ENCODE measurements at regions not wholly inside any gene's neighbourhood (a gene's known extent, or its start where the extent isn't known, plus 50 kb on each side); places are given as distances from the start of the nearest gene placed in this dataset.
A peak's percentile ranks its signal among the peaks of the same experiment; 100 is the strongest.

DNA sequence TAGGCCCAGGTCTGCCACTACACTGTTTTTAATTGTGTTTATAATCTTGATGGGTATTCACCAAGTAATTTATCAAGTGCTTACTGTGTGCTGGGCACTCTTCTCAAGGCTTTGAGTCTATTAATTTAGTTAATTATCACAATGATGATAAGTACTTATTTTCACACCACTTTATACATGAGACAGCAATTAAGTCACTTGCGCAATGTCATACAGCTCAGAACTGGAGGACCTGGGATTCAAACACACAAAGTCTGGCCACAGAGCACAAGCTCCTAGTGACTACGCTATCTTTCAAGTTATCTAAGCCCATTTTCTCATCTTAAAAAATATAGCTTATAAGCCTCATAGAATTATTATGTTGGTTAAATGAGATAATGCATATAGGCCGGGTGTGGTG, 85.0 kb downstream of the LLPH start:
- no peak for DNase-seq (ENCODE audit: low read depth in 2 of 2)

GRCh38 chr12:66044731-66045130, 85.8 kb downstream of the LLPH start:
- peak; percentile 18 to 83 for DNase-seq (ENCODE audit: low read depth in 2 of 2)

DNA sequence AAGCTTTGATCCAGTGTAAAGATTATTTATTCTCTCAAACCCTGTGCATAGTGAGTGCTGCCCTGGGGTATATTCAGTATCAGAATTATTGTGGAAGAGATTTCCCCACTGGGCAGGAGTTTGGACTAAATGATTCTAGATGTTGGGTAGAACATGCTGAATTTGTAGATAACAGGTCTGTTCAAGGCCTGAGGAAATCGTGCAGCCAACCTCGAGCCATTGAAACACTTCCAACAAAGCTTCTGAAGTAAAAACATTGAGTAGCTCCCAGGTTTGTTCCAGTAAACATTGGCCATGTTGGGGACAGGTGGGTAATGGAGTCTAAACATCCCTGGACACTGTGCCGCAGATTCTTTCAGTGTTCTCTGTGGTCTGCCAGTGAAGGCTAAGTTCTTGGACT, 87.5 kb downstream of the LLPH start:
- DNase-seq (ENCODE audit: low read depth in 2 of 2) = no peak

DNA sequence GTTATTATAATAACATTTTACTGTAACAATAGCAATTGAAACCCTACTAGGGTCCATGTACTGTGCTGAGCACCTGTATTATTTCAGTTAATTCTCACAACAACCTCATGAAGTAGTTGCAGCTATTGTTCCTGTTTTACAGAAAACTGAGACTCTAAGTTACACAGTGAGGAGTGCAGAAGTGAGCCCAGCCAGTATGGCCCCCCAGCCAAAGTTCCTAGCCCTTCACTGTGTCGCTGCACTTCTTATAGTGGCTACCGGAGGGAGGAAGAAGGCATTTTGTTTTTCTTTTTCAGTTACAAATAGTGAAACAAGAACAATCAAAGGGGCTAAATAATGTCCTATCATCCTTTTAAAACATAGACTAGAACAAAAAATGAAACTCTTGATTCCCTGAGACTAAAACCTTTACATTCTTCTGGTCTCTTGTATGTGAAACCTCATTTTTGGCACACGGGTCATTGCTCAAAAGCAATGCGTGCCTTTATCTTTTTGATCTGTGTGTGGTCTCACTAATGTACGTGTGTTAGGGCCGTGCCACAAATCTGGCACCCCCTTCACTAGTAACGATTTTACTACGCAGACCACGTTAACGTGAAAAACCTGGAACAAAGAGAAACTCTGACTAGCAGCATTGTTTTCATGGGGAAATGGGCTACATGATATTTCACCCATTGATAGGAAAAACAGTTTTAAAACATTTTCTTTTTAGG, 88.7 kb downstream of the LLPH start:
- DNase-seq (ENCODE audit: low read depth in 2 of 2) = no peak

DNA sequence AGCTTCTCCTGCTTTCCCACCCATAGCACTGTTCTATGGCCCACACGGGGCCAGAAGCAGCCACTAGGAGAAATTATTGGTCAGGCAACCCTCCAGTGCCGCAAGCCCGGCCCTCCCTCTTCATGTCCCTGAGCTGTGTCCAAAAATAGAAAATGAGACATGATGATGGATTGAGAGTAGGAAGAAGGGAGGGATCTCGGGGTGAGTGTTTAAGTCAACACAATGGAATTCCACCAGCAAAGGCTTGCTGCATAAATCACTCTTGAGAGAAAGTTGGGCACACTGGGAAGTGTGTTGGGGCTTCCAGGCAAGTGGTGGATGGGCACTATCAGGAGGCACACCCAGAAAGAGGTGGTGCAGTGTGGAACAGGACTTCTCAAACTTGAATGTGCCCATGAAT, 94.2 kb downstream of the LLPH start:
- DNase-seq (ENCODE audit: low read depth in 2 of 2) = peak; percentile 75 to 95

GRCh38 chr12:66035288-66035966, 95.1 kb downstream of the LLPH start:
- peak; percentile 74 to 75 for DNase-seq (ENCODE audit: low read depth in 2 of 2)

DNA sequence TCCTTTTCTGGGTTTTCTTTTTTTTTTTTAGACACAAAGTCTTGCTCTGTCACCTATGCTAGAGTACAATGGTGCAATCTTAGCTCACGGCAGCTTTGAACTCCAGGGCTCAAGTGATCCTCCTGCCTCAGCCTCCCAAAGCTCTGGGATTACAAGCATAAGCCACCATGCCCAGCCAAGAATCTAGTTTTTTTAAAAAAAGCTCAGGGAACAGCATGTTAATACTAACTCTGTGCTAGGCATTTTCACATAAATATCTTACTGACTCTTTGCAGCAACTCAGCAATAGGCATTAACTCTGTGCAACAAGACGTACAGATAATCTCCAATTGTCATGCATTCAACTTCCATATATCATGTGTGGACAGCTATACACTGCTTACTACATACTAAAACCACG, 97.4 kb downstream of the LLPH start:
- no peak for DNase-seq (ENCODE audit: low read depth in 2 of 2)

DNA sequence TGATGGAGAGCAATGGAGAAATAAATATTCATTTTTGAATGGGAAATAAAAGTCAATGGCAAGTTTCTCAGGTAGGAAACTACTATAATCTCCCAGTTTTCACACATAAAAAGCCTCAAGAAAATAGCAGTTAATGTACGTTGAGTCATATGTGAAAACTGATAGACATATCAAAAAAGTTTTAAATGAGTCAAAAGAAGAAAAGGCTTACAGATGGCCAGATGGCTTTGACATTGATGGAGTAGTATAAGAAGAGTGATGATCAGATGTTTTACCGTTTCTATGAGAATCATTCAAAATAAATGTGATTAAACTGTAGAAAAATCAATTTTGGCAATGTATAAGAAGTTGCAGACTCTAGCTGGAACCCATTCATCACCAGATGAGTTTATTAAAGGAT, 97.8 kb downstream of the LLPH start:
- no peak for DNase-seq (ENCODE audit: low read depth in 2 of 2)

DNA sequence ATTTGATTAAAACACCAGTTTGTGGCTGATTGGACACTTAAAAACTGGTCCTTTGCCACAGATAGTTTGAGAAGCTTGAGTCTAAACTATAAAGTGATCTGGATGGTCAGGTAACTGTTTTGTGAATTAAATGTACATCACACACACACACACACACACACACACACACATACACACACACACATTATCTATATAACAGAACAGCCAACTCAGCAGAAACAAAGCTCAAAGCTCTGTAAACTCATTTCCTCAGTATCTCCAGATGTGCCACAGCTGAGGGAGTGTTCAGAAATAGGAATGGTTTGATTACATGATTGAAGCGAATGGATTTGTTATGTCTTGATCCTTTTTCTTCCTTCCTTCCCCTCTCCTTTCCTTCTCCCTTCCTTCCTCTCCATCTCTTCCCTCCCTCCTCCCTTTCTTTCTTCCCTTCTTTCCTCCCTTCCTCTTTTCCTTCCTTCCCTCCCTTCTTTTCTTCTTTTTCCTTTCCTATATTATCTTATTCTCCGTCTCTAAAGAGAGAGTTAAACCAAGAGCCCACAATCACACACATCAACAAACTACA, 100.3 kb downstream of the LLPH start:
- DNase-seq (ENCODE audit: low read depth in 2 of 2) = no peak

GRCh38 chr12:66028390-66028789, 102.2 kb downstream of the LLPH start:
- DNase-seq (ENCODE audit: low read depth in 2 of 2) = no peak

DNA sequence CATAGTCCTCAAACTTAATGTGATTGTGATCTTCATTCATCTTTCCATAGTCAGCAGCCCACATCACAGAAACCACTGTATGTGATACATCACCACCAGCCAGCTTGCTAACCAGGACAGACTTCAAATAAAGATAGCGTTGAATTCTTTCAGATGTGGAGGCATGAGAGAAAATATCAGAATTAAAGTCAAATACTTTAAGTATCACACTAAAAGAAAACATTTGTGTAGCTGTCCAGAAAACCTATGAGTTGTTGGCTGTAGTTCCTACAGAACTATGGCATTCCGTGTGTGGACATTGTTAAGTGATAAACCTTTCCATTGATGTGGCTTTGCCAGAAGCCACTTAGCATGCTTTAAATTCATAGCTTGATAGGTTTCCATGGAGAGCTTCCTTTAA, 105.1 kb downstream of the LLPH start:
- no peak for DNase-seq (ENCODE audit: low read depth in 2 of 2)

DNA sequence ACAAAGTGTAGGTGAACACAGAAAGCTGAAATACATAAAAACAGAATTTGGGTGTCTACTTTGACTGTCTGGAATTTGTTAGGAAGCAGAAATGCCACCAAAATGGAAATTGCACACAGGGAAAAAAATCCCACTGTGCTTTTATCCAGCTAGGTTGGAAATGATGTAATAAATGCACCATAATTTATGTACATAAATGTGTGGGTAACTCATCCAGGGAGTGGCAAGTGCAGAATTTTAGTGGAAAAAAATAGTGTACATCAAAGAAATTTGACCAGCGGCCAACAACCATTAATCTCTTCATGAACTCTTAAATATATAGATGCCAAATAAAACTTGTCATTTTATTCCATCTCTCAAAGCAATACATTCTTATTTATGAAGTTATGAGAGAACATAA, 105.6 kb downstream of the LLPH start:
- DNase-seq (ENCODE audit: low read depth in 2 of 2) = no peak

GRCh38 chr12:66020481-66020880, 110.1 kb downstream of the LLPH start:
- no peak for DNase-seq (ENCODE audit: low read depth in 2 of 2)

- DNase-seq (ENCODE audit: low read depth in 2 of 2) = no peak
Measured at GRCh38 chr12:66017736-66018135, 112.8 kb downstream of the LLPH start.

Measured in lung microvascular endothelial cell (primary cell).